Vagina (tissue), 2 donors: ENCODE measurements at regions not wholly inside any gene's neighbourhood (a gene's known extent, or its start where the extent isn't known, plus 50 kb on each side); places are given as distances from the start of the nearest gene placed in this dataset.

Experiments used
- DNase-seq, 2 donors: peaks; one replicate each; pipeline ENCODE4 v3.0.0-alpha.2; 2017; ENCODE audit errors: extremely low spot score in 2 of 2
- H3K27ac ChIP-seq: fragments of 200-600 bp; sonication (generic); one replicate; pipeline ENCODE4 v1.5.1; 2019
- H3K27me3 ChIP-seq: fragments of 200-600 bp; sonication (generic); one replicate; pipeline ENCODE4 v1.5.1; 2019
- H3K36me3 ChIP-seq, 2 donors: fragments of 200-600 bp; sonication (generic); one replicate each; pipeline ENCODE4 v1.5.1; 2017 to 2019
- H3K4me1 ChIP-seq: fragments of 200-600 bp; sonication (generic); one replicate; pipeline ENCODE4 v1.5.1; 2019
- H3K4me3 ChIP-seq, 2 donors: fragments of 200-600 bp; sonication (generic); 1 replicate in 1 of 2; 2 replicates in 1 of 2; pipeline ENCODE4 v1.5.1; 2016 to 2019
- H3K9me3 ChIP-seq: fragments of 200-600 bp; sonication (generic); one replicate; pipeline ENCODE4 v1.5.1; 2019
- CTCF ChIP-seq, 3 experiments: fragments of 450-650 bp in 2 of 3; fragments of 200-600 bp in 1 of 3; sonication (generic) in 1 of 3; IDR thresholded peaks; one replicate each; pipeline ENCODE4 v1.5.1; 2017 to 2019; ENCODE audit warnings: antibody characterized with exemption in 3 of 3, mild to moderate bottlenecking in 2 of 3, moderate library complexity in 2 of 3
- POLR2A ChIP-seq, 2 donors: fragments of 450-650 bp; IDR thresholded peaks; one replicate each; pipeline ENCODE4 v1.6.1; 2017; ENCODE audit warnings: antibody characterized with exemption in 2 of 2, mild to moderate bottlenecking in 2 of 2, moderate library complexity in 2 of 2
- POLR2AphosphoS5 ChIP-seq, 2 donors: sonication (generic); formaldehyde crosslinking; IDR thresholded peaks; one replicate each; pipeline ENCODE4 v1.9.0; 2017; ENCODE audit warnings: antibody characterized with exemption in 2 of 2, mild to moderate bottlenecking in 2 of 2, low read depth in 1 of 2; ENCODE audit not compliant: insufficient read depth in 1 of 2
- intact Hi-C: fragments of 100-400 bp; cut with DNase I; formaldehyde crosslinking; loops from one replicate; pipeline ENCODE4 v1.15.1; 2023

DNA sequence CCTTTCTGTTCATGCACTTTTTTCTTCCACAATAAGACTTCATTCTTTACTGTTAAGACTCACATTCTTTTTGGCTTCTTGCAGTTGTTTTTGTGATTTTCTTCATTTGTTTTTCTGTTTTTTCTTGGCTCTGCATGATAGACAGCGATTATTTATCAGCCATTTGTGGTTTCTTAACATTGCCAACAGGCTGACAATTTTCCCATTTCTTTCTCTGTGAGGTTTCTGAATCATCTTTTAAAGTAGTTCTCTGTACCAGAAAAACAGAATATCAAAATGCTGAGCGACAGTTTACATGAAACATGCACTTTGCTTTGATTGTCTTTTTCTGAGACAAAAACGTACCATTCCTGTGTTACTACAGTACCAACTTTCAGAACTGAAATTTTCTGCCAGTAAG, 334.2 kb upstream of the MAGI2 start:
- no peak for TF ChIP-seq POLR2A (IDR thresholded peaks at IDR 0.05)
- TF ChIP-seq POLR2AphosphoS5 (IDR thresholded peaks at IDR 0.05; ENCODE audit: insufficient read depth in 1 of 2, low read depth in 1 of 2) = no peak
- TF ChIP-seq CTCF (IDR thresholded peaks at IDR 0.05) = no peak
- no peak for DNase-seq
- Histone ChIP-seq H3K9me3 (no peaks in the 10 kb centered on the region), H3K4me1 (no peaks in the 10 kb centered on the region), H3K27me3 (no peaks in the 10 kb centered on the region), H3K36me3 (no peaks in the 10 kb centered on the region), H3K4me3 (no peak overlapping the region), H3K27ac (no peak overlapping the region)
- intact Hi-C loops = no loop called here

DNA sequence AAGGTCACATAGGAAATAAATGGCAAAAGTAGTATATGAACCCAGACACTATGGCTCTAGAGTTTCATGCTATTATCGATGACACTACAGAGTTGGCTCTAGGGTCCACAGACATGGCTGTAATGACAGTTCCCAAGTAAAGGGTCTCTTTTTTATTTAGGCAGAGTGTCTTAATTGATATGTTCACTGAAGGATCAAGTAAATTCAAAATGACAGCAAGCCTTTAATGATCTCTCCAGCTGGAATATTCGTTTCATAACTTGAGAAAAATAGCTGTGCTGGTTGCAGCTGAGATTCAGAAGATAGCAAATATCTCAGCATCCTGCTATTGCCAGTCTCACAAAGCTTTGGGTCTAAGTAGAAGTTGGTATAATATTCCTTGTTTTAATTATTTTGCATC, 333.6 kb upstream of the MAGI2 start:
- H3K36me3 ChIP-seq = no peaks in the 10 kb centered on the region
- no peaks in the 10 kb centered on the region for H3K9me3 ChIP-seq
- H3K27ac ChIP-seq = no peak overlapping the region
- H3K4me1 ChIP-seq = no peaks in the 10 kb centered on the region
- H3K27me3 ChIP-seq = no peaks in the 10 kb centered on the region
- TF ChIP-seq POLR2A (IDR thresholded peaks at IDR 0.05) = no peak
- no peak for TF ChIP-seq CTCF (IDR thresholded peaks at IDR 0.05)
- TF ChIP-seq POLR2AphosphoS5 (IDR thresholded peaks at IDR 0.05; ENCODE audit: insufficient read depth in 1 of 2, low read depth in 1 of 2) = no peak
- no peak for DNase-seq
- H3K4me3 ChIP-seq = no peak overlapping the region
- intact Hi-C loops = no loop called here

DNA sequence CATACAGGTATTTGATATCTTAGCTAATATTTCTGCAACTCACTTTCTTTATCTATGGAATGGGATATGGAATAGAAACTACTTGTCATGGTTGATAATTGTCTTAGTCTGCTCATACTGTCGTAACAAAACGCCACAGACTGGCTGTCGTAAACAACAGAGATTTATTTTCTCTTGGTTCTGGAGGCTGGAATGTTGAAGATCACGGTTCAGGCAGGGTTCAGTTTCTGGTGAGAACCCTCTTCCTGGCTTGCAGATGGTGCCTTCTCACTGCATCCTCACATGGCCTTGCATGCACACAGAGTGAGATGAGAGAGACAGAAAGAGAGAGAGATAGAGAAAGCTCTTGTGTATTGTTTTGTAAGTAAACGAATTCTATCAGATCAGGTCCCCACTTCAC, 332.7 kb upstream of the MAGI2 start:
- Histone ChIP-seq H3K4me3 (no peak overlapping the region), H3K36me3 (no peaks in the 10 kb centered on the region), H3K9me3 (no peaks in the 10 kb centered on the region), H3K27me3 (no peaks in the 10 kb centered on the region), H3K27ac (no peak overlapping the region), H3K4me1 (no peaks in the 10 kb centered on the region)
- DNase-seq = no peak
- TF ChIP-seq POLR2A (IDR thresholded peaks at IDR 0.05) = no peak
- no peak for TF ChIP-seq CTCF (IDR thresholded peaks at IDR 0.05)
- intact Hi-C loops = no loop called here

DNA sequence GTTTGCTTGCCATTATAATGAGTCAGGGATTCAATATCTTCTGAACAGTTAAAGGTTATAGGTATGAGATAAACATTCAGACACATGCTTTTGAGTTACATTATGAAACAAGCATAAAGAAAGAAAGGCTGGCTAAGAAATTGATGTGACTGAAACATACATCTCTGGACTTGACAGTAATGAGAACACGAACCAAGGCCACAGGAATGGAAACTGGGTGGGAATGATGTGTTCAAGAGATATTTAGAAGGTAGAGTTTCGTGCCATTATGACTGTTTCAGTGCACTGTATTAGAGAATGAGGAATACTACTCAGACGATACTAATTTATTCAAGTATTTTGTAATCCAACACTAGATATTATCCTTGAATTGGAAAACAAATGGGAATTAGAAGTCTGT, 332.1 kb upstream of the MAGI2 start:
- intact Hi-C loops = no loop called here
- no peak overlapping the region for H3K27ac ChIP-seq
- H3K9me3 ChIP-seq = no peaks in the 10 kb centered on the region
- H3K36me3 ChIP-seq = no peaks in the 10 kb centered on the region
- no peak overlapping the region for H3K4me3 ChIP-seq
- TF ChIP-seq CTCF (IDR thresholded peaks at IDR 0.05) = no peak
- no peak for TF ChIP-seq POLR2A (IDR thresholded peaks at IDR 0.05)
- TF ChIP-seq POLR2AphosphoS5 (IDR thresholded peaks at IDR 0.05; ENCODE audit: insufficient read depth in 1 of 2, low read depth in 1 of 2) = no peak
- no peaks in the 10 kb centered on the region for H3K27me3 ChIP-seq
- no peak for DNase-seq
- no peaks in the 10 kb centered on the region for H3K4me1 ChIP-seq

DNA sequence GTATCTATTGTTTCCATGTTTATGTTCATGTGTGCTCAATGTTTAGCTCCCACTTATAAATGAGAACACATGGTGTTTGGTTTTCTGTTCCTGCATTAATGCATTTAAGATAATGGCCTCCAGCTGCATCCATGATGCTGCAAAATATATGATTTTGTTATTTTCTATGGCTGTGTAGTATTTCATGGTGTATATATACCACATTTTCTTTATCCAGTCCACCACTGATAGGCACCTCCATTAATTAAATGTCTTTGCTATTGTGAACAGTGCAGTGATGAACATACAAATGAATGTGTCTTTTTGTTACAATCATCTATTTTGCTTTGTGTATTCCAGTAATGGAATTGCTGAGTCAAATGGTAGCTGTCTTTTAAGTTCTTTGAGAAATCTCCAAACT, 329.4 kb upstream of the MAGI2 start:
- TF ChIP-seq POLR2A (IDR thresholded peaks at IDR 0.05) (no peak), CTCF (IDR thresholded peaks at IDR 0.05) (no peak), POLR2AphosphoS5 (IDR thresholded peaks at IDR 0.05; ENCODE audit: insufficient read depth in 1 of 2, low read depth in 1 of 2) (no peak)
- H3K4me1 ChIP-seq = no peaks in the 10 kb centered on the region
- no peaks in the 10 kb centered on the region for H3K9me3 ChIP-seq
- no peak overlapping the region for H3K4me3 ChIP-seq
- no peaks in the 10 kb centered on the region for H3K27me3 ChIP-seq
- DNase-seq = no peak
- intact Hi-C loops = no loop called here
- no peak overlapping the region for H3K27ac ChIP-seq
- no peaks in the 10 kb centered on the region for H3K36me3 ChIP-seq
